H1 (cell line): ENCODE measurements at regions not wholly inside any gene's neighbourhood (a gene's known extent, or its start where the extent isn't known, plus 50 kb on each side); places are given as distances from the start of the nearest gene placed in this dataset.

Experiments
- CTCF ChIA-PET: fragments of 300-600 bp; sonication (Branson Sonifier 250); formaldehyde crosslinking; loops from one replicate; lab custom pipeline; 2021; ENCODE audit not compliant: partially characterized antibody; lab: Charles Lee
- POLR2A ChIA-PET: fragments of 300-600 bp; sonication (Branson Sonifier 250); formaldehyde crosslinking; loops from one replicate; lab custom pipeline; 2021; ENCODE audit warnings: inconsistent platforms; ENCODE audit not compliant: partially characterized antibody; lab: Charles Lee
- DNase-seq, 2 experiments: peaks; one replicate each; pipeline versions ENCODE4 v3.0.0 to v3.0.0-alpha.2; 2010 to 2022; ENCODE audit warnings: low spot score in 2 of 2, low read depth in 1 of 2, mixed read lengths in 1 of 2
- FAIRE-seq: peaks from 2 replicates; lab custom pipeline; 2011; peaks lifted over from hg19 to GRCh38; lab: Jason Lieb, UNC
- H2AFZ ChIP-seq: 2 replicates; pipeline ENCODE4 v1.8.1; 2012; ENCODE audit warnings: low read length, inconsistent platforms
- H2AK5ac ChIP-seq: 2 replicates; pipeline ENCODE4 v1.6.1; 2013; ENCODE audit warnings: low read depth, low read length
- H2BK120ac ChIP-seq: replicated peaks from 2 replicates; pipeline ENCODE3; 2013; ENCODE audit warnings: low read depth, low read length, inconsistent platforms
- H2BK12ac ChIP-seq: 2 replicates; pipeline ENCODE4 v1.6.1; 2013; ENCODE audit warnings: low read depth, low read length
- H2BK15ac ChIP-seq: 2 replicates; pipeline ENCODE4 v1.6.1; 2013; ENCODE audit warnings: low read length
- H2BK20ac ChIP-seq: 2 replicates; pipeline ENCODE4 v1.6.1; 2013; ENCODE audit warnings: low read length
- H2BK5ac ChIP-seq: 2 replicates; pipeline ENCODE4 v1.6.1; 2013; ENCODE audit warnings: low read depth, low read length
- H3K14ac ChIP-seq: 2 replicates; pipeline ENCODE4 v1.6.1; 2013; ENCODE audit warnings: inconsistent platforms; ENCODE audit not compliant: insufficient read length
- H3K18ac ChIP-seq: 2 replicates; pipeline ENCODE4 v1.6.1; 2013; ENCODE audit warnings: low read length; ENCODE audit errors: extremely low read depth
- H3K23ac ChIP-seq: 2 replicates; pipeline ENCODE4 v1.6.1; 2013; ENCODE audit warnings: inconsistent platforms; ENCODE audit not compliant: insufficient read length
- H3K23me2 ChIP-seq: 2 replicates; pipeline ENCODE4 v1.6.1; 2013; ENCODE audit warnings: low read depth, low read length
- H3K27ac ChIP-seq: 2 replicates; pipeline ENCODE4 v1.6.1; 2011; ENCODE audit warnings: low read depth, low read length, inconsistent platforms
- H3K27me3 ChIP-seq, 4 experiments: replicated peaks in 1 of 4; 1 replicate in 1 of 4; 2 replicates in 3 of 4; pipeline versions ENCODE4 v1.6.1 to v1.8.1; 2011 to 2013; ENCODE audit warnings: low read length in 3 of 4, mild to moderate bottlenecking in 3 of 4, inconsistent platforms in 2 of 4, mixed read lengths in 2 of 4, moderate library complexity in 1 of 4; ENCODE audit not compliant: control insufficient read depth in 3 of 4, insufficient read depth in 3 of 4; ENCODE audit errors: extremely low read depth in 1 of 4
- H3K36me3 ChIP-seq, 4 experiments: 2 replicates each; pipeline versions ENCODE4 v1.6.1 to v1.8.1; 2011 to 2013; ENCODE audit warnings: mild to moderate bottlenecking in 4 of 4, low read length in 3 of 4, moderate library complexity in 2 of 4, control low read depth in 1 of 4, inconsistent platforms in 1 of 4; ENCODE audit not compliant: insufficient read depth in 4 of 4, control insufficient read depth in 2 of 4
- H3K4ac ChIP-seq: replicated peaks from 2 replicates; pipeline ENCODE3; 2013; ENCODE audit warnings: low read length, low read depth, mixed read lengths, inconsistent platforms; ENCODE audit not compliant: insufficient read length
- H3K4me1 ChIP-seq, 4 experiments: replicated peaks in 1 of 4; 1 replicate in 1 of 4; 2 replicates in 3 of 4; pipeline versions ENCODE4 v1.6.1 to v1.8.1; 2011 to 2013; ENCODE audit warnings: low read length in 3 of 4, inconsistent platforms in 2 of 4, mixed read lengths in 1 of 4; ENCODE audit not compliant: insufficient read depth in 4 of 4, control insufficient read depth in 3 of 4
- H3K4me2 ChIP-seq, 2 experiments: 2 replicates each; pipeline versions ENCODE4 v1.6.1 to v1.8.1; 2011 to 2013; ENCODE audit warnings: low read depth in 2 of 2, low read length in 2 of 2, control low read depth in 1 of 2, inconsistent platforms in 1 of 2, mild to moderate bottlenecking in 1 of 2; ENCODE audit not compliant: insufficient read depth in 1 of 2
- H3K4me3 ChIP-seq, 4 experiments: fragments of 200-600, 300-600 bp in 1 of 4; sonication (generic), shearing (Covaris generic), sonication (Bioruptor Twin) in 1 of 4; 2 replicates each; pipeline versions ENCODE4 v1.5.1 to v1.8.1; 2011 to 2016; ENCODE audit warnings: low read length in 4 of 4, low read depth in 3 of 4, control low read depth in 2 of 4, inconsistent platforms in 2 of 4, mild to moderate bottlenecking in 2 of 4, mixed read lengths in 1 of 4, moderate library complexity in 1 of 4; ENCODE audit not compliant: insufficient read depth in 2 of 4; ENCODE audit errors: extremely low read depth in 1 of 4
- H3K56ac ChIP-seq: replicated peaks from 2 replicates; pipeline ENCODE3; 2013; ENCODE audit warnings: low read depth, mild to moderate bottlenecking, mixed read lengths, low read length, inconsistent platforms; ENCODE audit not compliant: insufficient read length
- H3K79me1 ChIP-seq: 2 replicates; pipeline ENCODE4 v1.6.1; 2013; ENCODE audit warnings: low read depth, low read length, control low read depth
- H3K79me2 ChIP-seq, 2 experiments: 2 replicates each; pipeline versions ENCODE4 v1.6.1 to v1.8.1; 2012 to 2013; ENCODE audit warnings: low read length in 2 of 2, mild to moderate bottlenecking in 2 of 2, inconsistent platforms in 1 of 2; ENCODE audit not compliant: insufficient read depth in 2 of 2, control insufficient read depth in 1 of 2
- H3K9ac ChIP-seq, 4 experiments: replicated peaks in 1 of 4; 1 replicate in 1 of 4; 2 replicates in 3 of 4; pipeline versions ENCODE4 v1.6.1 to v1.8.1; 2011 to 2013; ENCODE audit warnings: low read depth in 3 of 4, low read length in 3 of 4, control low read depth in 2 of 4, mild to moderate bottlenecking in 2 of 4, moderate library complexity in 2 of 4, inconsistent platforms in 1 of 4; ENCODE audit errors: extremely low read depth in 1 of 4
- H3K9me3 ChIP-seq, 2 experiments: 2 replicates each; pipeline versions ENCODE4 v1.6.1 to v1.8.1; 2012 to 2013; ENCODE audit warnings: mild to moderate bottlenecking in 2 of 2, moderate library complexity in 2 of 2, control low read depth in 1 of 2, inconsistent platforms in 1 of 2, low read depth in 1 of 2, low read length in 1 of 2, mixed read lengths in 1 of 2; ENCODE audit not compliant: insufficient read depth in 2 of 2
- H4K20me1 ChIP-seq, 2 experiments: replicated peaks in 1 of 2; 2 replicates each; pipeline versions ENCODE3 to v1.8.1; 2011 to 2013; ENCODE audit warnings: inconsistent platforms in 2 of 2, low read length in 2 of 2, mild to moderate bottlenecking in 1 of 2; ENCODE audit not compliant: insufficient read depth in 2 of 2, control insufficient read depth in 1 of 2
- H4K5ac ChIP-seq: 2 replicates; pipeline ENCODE4 v1.6.1; 2013; ENCODE audit warnings: low read length, low read depth, mixed read lengths, inconsistent platforms; ENCODE audit not compliant: insufficient read length
- H4K8ac ChIP-seq: 2 replicates; pipeline ENCODE4 v1.8.0; 2013; ENCODE audit warnings: mild to moderate bottlenecking, moderate library complexity, low read length, inconsistent platforms; ENCODE audit not compliant: insufficient read depth; ENCODE audit errors: extremely low read depth
- H4K91ac ChIP-seq: replicated peaks from 2 replicates; pipeline ENCODE3; 2013; ENCODE audit warnings: low read length, mixed read lengths, inconsistent platforms; ENCODE audit not compliant: insufficient read length
- ASH2L ChIP-seq: fragments of 200-600, 300-600 bp; sonication (generic); IDR thresholded peaks from one replicate; pipeline ENCODE4 v1.7.1; 2017; ENCODE audit warnings: low read length
- TBP ChIP-seq: IDR thresholded peaks from 2 replicates; pipeline ENCODE4 v1.6.1; 2011; ENCODE audit warnings: low read depth, low read length, improper control_type of control experiment
- YY1 ChIP-seq: IDR thresholded peaks from 2 replicates; pipeline ENCODE4 v1.6.1; 2011; ENCODE audit warnings: low read depth, mild to moderate bottlenecking, low read length
- WGBS, 2 experiments: shearing (Covaris generic) in 1 of 2; methylation state at CpG; one replicate each; pipeline versions ENCODE4 v1.1.6 to v1.1.7; 2013 to 2015; ENCODE audit warnings: low lambda C conversion rate in 2 of 2, mixed read lengths in 2 of 2, inconsistent platforms in 1 of 2, low coverage in 1 of 2, missing lambda C conversion rate in 1 of 2; ENCODE audit not compliant: insufficient replicate concordance in 2 of 2, insufficient coverage in 1 of 2, insufficient read length in 1 of 2; ENCODE audit errors: extremely low coverage in 1 of 2, missing lambda C conversion rate in 1 of 2; 5-methylcytosine and 5-hydroxymethylcytosine counted together
- TF ChIP-seq, protein P1 (sequence below), 3 experiments: IDR thresholded peaks; 1 replicate in 2 of 3; 2 replicates in 1 of 3; pipeline versions ENCODE4 v1.5.1 to v1.6.1; 2011; ENCODE audit warnings: low read length in 3 of 3, mild to moderate bottlenecking in 3 of 3, inconsistent platforms in 2 of 3, low read depth in 1 of 3, moderate library complexity in 1 of 3; ENCODE audit not compliant: insufficient read depth in 1 of 3; ENCODE audit errors: control extremely low read depth in 1 of 3

DNA sequence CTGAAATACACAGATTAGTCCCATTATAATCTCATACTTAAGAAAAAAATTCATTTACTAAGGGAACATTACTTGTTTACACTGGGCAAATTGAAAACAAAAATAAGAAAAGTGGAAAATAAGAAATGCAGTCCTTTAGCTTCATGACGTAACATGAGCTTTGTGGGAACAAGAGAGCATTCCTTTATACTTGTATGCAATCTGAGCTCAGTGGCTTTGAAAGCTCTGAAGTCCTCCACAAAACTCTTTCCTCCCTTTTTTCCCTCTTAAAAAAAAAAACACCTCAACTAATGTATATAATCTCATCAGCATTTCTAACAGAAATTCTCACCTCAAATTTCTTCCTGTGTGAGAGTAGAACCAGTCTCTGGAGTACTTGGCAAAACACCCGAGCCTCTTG is 76.9 kb upstream of the OTX2 start:
- Histone ChIP-seq H2BK20ac (no peak overlapping the region), H2AFZ (no peak overlapping the region), H2BK12ac (no peak overlapping the region), H3K4me1 (peaks cover 0 to 23% (median 13%) of the 10 kb centered on the region in 4 experiments; a peak in 3 of 7 replicates), H3K4me2 (no peak overlapping the region; a peak in 1 of 4 replicates), H3K56ac (no peak overlapping the region), H4K5ac (no peak overlapping the region), H4K8ac (no peak overlapping the region), H2BK15ac (no peak overlapping the region), H3K23ac (no peak overlapping the region), H3K27ac (no peak overlapping the region), H3K36me3 (no peaks in the 10 kb centered on the region), H2BK5ac (no peak overlapping the region), H3K79me1 (no peaks in the 10 kb centered on the region), H2AK5ac (no peak overlapping the region), H3K9me3 (no peaks in the 10 kb centered on the region), H3K9ac (no peak overlapping the region), H3K79me2 (no peaks in the 10 kb centered on the region), H4K20me1 (no peaks in the 10 kb centered on the region), H3K14ac (no peak overlapping the region), H3K18ac (no peak overlapping the region; the same call in 1 of the 2 replicates), H3K4ac (no peak overlapping the region), H2BK120ac (no peak overlapping the region), H4K91ac (no peak overlapping the region), H3K4me3 (no peak overlapping the region), H3K23me2 (no peaks in the 10 kb centered on the region), H3K27me3 (peaks cover 1 to 12% (median 10%) of the 10 kb centered on the region in 4 experiments; a peak in 6 of 7 replicates)
- ChIA-PET CTCF (interaction anchor here (0.9 to 3.2 kb wide), 6 partner anchors 11 to 295 kb away, joined by 4 to 13 read pairs (median 5); no protein-coding TSS in a partner anchor), POLR2A (interaction anchor here (1.0 to 1.5 kb wide), 3 partner anchors 32 to 81 kb away, joined by 3 to 4 read pairs (median 4); no protein-coding TSS in a partner anchor)
- 56% methylated on average over 2 of the region's 2 CpGs; no CpG with 5 or more reads in 1 of the 2 experiments for WGBS, 2 experiments
- no peak for DNase-seq
- no peak for TF ChIP-seq YY1
- TF ChIP-seq TBP: no peak
- TF ChIP-seq, protein P1, sequence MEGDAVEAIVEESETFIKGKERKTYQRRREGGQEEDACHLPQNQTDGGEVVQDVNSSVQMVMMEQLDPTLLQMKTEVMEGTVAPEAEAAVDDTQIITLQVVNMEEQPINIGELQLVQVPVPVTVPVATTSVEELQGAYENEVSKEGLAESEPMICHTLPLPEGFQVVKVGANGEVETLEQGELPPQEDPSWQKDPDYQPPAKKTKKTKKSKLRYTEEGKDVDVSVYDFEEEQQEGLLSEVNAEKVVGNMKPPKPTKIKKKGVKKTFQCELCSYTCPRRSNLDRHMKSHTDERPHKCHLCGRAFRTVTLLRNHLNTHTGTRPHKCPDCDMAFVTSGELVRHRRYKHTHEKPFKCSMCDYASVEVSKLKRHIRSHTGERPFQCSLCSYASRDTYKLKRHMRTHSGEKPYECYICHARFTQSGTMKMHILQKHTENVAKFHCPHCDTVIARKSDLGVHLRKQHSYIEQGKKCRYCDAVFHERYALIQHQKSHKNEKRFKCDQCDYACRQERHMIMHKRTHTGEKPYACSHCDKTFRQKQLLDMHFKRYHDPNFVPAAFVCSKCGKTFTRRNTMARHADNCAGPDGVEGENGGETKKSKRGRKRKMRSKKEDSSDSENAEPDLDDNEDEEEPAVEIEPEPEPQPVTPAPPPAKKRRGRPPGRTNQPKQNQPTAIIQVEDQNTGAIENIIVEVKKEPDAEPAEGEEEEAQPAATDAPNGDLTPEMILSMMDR (IDR thresholded peaks at IDR 0.05; ENCODE audit: control extremely low read depth in 1 of 3, insufficient read depth in 1 of 3, low read depth in 1 of 3, low read length in 3 of 3): no peak
- TF ChIP-seq ASH2L: no peak
- FAIRE-seq: peak; percentile 71
